ENCODE measurements at regions not wholly inside any gene's neighbourhood (a gene's known extent, or its start where the extent isn't known, plus 50 kb on each side); places are given as distances from the start of the nearest gene placed in this dataset.

DNA sequence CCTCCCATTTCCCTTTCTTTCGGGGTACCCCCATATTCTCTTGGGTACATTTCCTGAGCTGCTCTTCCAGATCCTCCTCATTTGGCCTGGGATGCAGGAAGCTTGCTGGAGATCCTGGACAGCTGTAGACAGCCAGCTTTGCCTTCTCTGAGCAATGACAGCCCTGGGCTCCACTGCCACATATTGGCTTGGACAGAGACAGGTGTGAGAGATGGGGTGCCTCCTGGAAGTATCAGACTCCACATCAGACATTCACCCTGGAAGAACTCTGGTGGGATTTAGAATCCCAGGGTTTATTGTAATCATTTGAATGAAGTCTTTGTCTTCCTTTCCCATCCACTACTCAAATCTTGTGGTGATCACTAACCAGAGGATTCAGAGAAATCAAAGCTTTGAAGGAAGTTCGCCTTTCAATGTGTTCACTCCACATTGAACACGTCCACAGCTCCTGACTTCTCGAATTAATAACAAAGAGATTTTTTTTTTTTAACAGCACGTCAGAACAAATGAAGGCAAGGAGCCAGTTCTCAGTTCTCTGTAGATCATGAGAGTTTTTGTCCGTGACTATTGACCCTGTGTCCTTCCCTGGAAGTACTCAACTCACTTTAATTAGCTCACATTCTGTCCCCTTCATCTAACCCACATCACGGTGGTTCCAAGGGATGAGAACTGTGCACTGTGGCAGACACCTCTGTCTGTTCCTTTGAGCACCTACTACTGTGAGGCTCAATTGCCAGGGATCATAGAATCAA, 377.6 kb upstream of the TRIB2 start:
- Histone ChIP-seq H3K9me3 (ENCODE audit: insufficient read depth, low read length) (no peaks in the 10 kb centered on the region), H3K27me3 (ENCODE audit: insufficient read depth, insufficient read length) (no peaks in the 10 kb centered on the region), H3K9ac (ENCODE audit: insufficient read length, low read depth) (no peak overlapping the region), H3K4me1 (ENCODE audit: insufficient read depth, insufficient read length) (peaks cover 2% of the 10 kb centered on the region), H3K36me3 (ENCODE audit: insufficient read depth, insufficient read length, low read length) (no peaks in the 10 kb centered on the region), H3K4me3 (ENCODE audit: insufficient read length, low read depth) (no peak overlapping the region)
- no peak for TF ChIP-seq YY1 (IDR thresholded peaks at IDR 0.05; ENCODE audit: insufficient read depth, insufficient read length)
- no peak for TF ChIP-seq ZNF274 (IDR thresholded peaks at IDR 0.05; ENCODE audit: low read depth, low read length)
- TF ChIP-seq SUZ12 (IDR thresholded peaks at IDR 0.05; ENCODE audit: extremely low read depth, insufficient read depth, insufficient read length): no peak
- no peak for DNase-seq (ENCODE audit: low read depth, low spot score)

DNA sequence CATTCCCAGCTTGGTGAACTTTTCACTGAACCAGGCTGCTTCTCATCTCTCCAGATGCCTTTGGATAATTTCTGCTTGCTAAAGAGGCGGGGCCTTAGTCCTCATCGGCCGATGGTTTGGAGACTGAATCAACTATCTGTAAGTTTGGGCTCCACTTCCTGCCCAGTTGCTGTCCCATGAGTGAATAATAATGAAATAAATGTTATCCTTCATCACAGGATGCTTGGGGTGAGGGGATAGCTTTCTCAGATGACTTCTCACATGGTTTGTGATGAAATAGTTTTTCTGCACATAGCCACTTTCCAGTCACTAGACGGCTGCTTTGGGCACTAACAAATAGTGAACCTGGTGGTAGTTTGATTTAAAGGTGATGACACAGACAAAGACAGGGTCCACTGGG, 376.6 kb upstream of the TRIB2 start:
- H3K9me3 ChIP-seq (ENCODE audit: insufficient read depth, low read length): no peaks in the 10 kb centered on the region
- no peaks in the 10 kb centered on the region for H3K27me3 ChIP-seq (ENCODE audit: insufficient read depth, insufficient read length)
- H3K9ac ChIP-seq (ENCODE audit: insufficient read length, low read depth): no peak overlapping the region
- no peak for DNase-seq (ENCODE audit: low read depth, low spot score)
- H3K36me3 ChIP-seq (ENCODE audit: insufficient read depth, insufficient read length, low read length): no peaks in the 10 kb centered on the region
- TF ChIP-seq YY1 (IDR thresholded peaks at IDR 0.05; ENCODE audit: insufficient read depth, insufficient read length): no peak
- TF ChIP-seq ZNF274 (IDR thresholded peaks at IDR 0.05; ENCODE audit: low read depth, low read length): no peak
- no peak for TF ChIP-seq SUZ12 (IDR thresholded peaks at IDR 0.05; ENCODE audit: extremely low read depth, insufficient read depth, insufficient read length)
- peaks cover 2% of the 10 kb centered on the region for H3K4me1 ChIP-seq (ENCODE audit: insufficient read depth, insufficient read length)
- no peak overlapping the region for H3K4me3 ChIP-seq (ENCODE audit: insufficient read length, low read depth)

DNA sequence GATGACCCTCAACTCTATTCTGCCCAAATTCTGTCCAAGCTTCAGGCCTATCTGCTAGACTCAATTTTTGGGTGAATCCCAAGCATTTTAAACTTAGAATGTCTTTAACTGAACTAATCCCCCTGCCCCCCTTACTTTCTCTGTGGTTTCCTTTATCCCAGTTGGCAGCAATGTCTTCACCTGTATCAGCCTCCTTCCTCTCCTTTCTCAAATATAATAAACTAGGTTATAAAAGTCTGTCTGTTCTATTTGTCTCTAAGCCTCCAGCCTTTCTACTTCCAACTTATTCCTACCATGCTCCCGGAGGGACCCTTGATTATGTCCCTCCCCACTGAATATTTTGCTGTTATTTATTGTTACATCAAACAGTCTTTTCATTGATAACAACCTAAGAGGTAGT, 375.5 kb upstream of the TRIB2 start:
- peaks cover 2% of the 10 kb centered on the region for H3K4me1 ChIP-seq (ENCODE audit: insufficient read depth, insufficient read length)
- H3K9me3 ChIP-seq (ENCODE audit: insufficient read depth, low read length): no peaks in the 10 kb centered on the region
- H3K9ac ChIP-seq (ENCODE audit: insufficient read length, low read depth): no peak overlapping the region
- no peak for DNase-seq (ENCODE audit: low read depth, low spot score)
- no peak for TF ChIP-seq ZNF274 (IDR thresholded peaks at IDR 0.05; ENCODE audit: low read depth, low read length)
- no peak for TF ChIP-seq SUZ12 (IDR thresholded peaks at IDR 0.05; ENCODE audit: extremely low read depth, insufficient read depth, insufficient read length)
- TF ChIP-seq YY1 (IDR thresholded peaks at IDR 0.05; ENCODE audit: insufficient read depth, insufficient read length): no peak
- no peaks in the 10 kb centered on the region for H3K36me3 ChIP-seq (ENCODE audit: insufficient read depth, insufficient read length, low read length)
- H3K4me3 ChIP-seq (ENCODE audit: insufficient read length, low read depth): no peak overlapping the region
- no peaks in the 10 kb centered on the region for H3K27me3 ChIP-seq (ENCODE audit: insufficient read depth, insufficient read length)

DNA sequence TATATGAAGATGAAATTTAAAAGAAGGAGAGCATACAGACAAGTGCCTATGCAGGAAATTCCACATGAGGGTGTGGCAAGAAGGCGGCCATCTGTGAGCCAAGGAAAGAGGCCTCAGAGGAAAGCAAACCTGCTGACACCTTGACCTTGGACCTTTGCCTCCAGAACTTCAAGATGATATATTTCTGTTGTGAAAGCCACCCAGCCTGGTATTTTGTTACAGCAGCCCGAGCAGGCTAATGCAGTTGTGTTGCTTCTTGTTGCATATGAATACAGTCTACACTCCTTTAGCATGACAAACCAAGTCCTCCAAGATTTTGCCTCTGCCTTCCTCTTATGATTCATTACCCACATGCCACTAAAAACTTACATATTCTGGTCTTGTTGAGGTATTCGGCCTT, 374.8 kb upstream of the TRIB2 start:
- Histone ChIP-seq H3K4me3 (ENCODE audit: insufficient read length, low read depth) (no peak overlapping the region), H3K27me3 (ENCODE audit: insufficient read depth, insufficient read length) (no peaks in the 10 kb centered on the region), H3K4me1 (ENCODE audit: insufficient read depth, insufficient read length) (peaks cover 2% of the 10 kb centered on the region), H3K9ac (ENCODE audit: insufficient read length, low read depth) (no peak overlapping the region), H3K36me3 (ENCODE audit: insufficient read depth, insufficient read length, low read length) (no peaks in the 10 kb centered on the region), H3K9me3 (ENCODE audit: insufficient read depth, low read length) (no peaks in the 10 kb centered on the region)
- DNase-seq (ENCODE audit: low read depth, low spot score): no peak
- no peak for TF ChIP-seq YY1 (IDR thresholded peaks at IDR 0.05; ENCODE audit: insufficient read depth, insufficient read length)
- TF ChIP-seq SUZ12 (IDR thresholded peaks at IDR 0.05; ENCODE audit: extremely low read depth, insufficient read depth, insufficient read length): no peak
- no peak for TF ChIP-seq ZNF274 (IDR thresholded peaks at IDR 0.05; ENCODE audit: low read depth, low read length)

DNA sequence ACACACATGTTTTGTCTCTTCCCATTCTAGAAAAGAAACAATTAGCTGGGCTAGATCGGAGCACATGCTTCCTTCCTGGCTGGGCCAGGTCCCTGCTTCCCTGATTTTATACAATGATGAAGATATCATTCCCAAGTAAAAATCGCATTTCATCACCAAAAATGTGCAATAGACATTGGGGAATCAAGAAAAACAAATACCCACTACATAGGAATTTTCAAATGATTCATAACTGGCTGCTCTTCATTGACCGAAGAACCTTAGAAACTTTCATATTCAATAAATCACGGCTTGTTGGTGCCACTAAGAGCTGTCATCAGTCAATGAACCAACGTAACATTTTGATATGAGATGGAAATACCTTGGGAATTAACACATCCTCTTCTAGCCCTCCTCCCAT, 373.6 kb upstream of the TRIB2 start:
- Histone ChIP-seq H3K27me3 (ENCODE audit: insufficient read depth, insufficient read length) (no peaks in the 10 kb centered on the region), H3K4me3 (ENCODE audit: insufficient read length, low read depth) (no peak overlapping the region), H3K4me1 (ENCODE audit: insufficient read depth, insufficient read length) (peaks cover 2% of the 10 kb centered on the region), H3K36me3 (ENCODE audit: insufficient read depth, insufficient read length, low read length) (no peaks in the 10 kb centered on the region), H3K9me3 (ENCODE audit: insufficient read depth, low read length) (no peaks in the 10 kb centered on the region), H3K9ac (ENCODE audit: insufficient read length, low read depth) (no peak overlapping the region)
- TF ChIP-seq SUZ12 (IDR thresholded peaks at IDR 0.05; ENCODE audit: extremely low read depth, insufficient read depth, insufficient read length) (no peak), ZNF274 (IDR thresholded peaks at IDR 0.05; ENCODE audit: low read depth, low read length) (no peak), YY1 (IDR thresholded peaks at IDR 0.05; ENCODE audit: insufficient read depth, insufficient read length) (no peak)
- no peak for DNase-seq (ENCODE audit: low read depth, low spot score)

DNA sequence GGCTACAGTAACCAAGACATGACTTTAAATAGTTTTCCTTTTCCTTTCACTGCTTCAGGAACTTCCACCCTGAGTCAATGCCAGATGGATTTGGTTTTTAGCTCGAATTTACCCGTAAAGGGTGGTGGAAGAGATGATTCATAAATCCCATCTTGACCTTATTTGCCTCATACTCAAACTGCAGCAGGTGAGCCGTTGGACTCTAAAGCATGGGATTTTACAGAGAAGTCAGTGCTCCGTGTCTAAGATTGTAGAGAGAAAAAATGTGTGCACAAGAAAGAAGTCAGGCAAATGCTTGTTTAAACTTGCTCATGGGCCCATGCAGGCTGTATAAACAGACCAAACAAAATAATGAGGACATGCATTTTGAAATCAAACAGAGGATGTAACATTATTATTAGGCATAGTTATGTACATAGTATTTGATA, 369.7 kb upstream of the TRIB2 start:
- no peak for DNase-seq (ENCODE audit: low read depth, low spot score)

DNA sequence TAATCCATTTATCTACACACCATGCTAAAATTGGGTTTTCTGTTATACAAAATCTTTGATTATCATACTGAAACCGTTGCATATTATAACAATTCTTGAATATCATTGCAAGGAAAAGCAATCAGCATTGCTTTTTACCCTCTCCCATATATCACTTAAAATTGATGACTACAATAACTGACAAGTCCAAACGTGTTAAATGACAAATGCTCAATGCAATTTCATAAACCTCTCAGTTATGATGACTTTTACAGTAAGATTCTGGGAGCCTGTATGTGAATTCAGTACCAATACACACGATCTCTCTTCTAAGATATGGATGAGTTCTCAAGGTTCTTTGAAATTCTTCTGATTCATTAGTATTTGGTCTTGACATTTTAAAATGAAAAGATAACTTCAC, 368.5 kb upstream of the TRIB2 start:
- no peak for DNase-seq (ENCODE audit: low read depth, low spot score)
- TF ChIP-seq YY1 (IDR thresholded peaks at IDR 0.05; ENCODE audit: insufficient read depth, insufficient read length): no peak
- TF ChIP-seq SUZ12 (IDR thresholded peaks at IDR 0.05; ENCODE audit: extremely low read depth, insufficient read depth, insufficient read length): no peak
- TF ChIP-seq ZNF274 (IDR thresholded peaks at IDR 0.05; ENCODE audit: low read depth, low read length): no peak
- H3K9me3 ChIP-seq (ENCODE audit: insufficient read depth, low read length): no peaks in the 10 kb centered on the region

More for the DNA sequence above, 369.7 kb upstream of the TRIB2 start:
- Histone ChIP-seq H3K9ac (ENCODE audit: insufficient read length, low read depth) (no peak overlapping the region), H3K4me1 (ENCODE audit: insufficient read depth, insufficient read length) (no peaks in the 10 kb centered on the region), H3K36me3 (ENCODE audit: insufficient read depth, insufficient read length, low read length) (no peaks in the 10 kb centered on the region), H3K27me3 (ENCODE audit: insufficient read depth, insufficient read length) (no peaks in the 10 kb centered on the region), H3K4me3 (ENCODE audit: insufficient read length, low read depth) (no peak overlapping the region), H3K9me3 (ENCODE audit: insufficient read depth, low read length) (no peaks in the 10 kb centered on the region)
- TF ChIP-seq SUZ12 (IDR thresholded peaks at IDR 0.05; ENCODE audit: extremely low read depth, insufficient read depth, insufficient read length) (no peak), ZNF274 (IDR thresholded peaks at IDR 0.05; ENCODE audit: low read depth, low read length) (no peak), YY1 (IDR thresholded peaks at IDR 0.05; ENCODE audit: insufficient read depth, insufficient read length) (no peak)

More for the DNA sequence above, 368.5 kb upstream of the TRIB2 start:
- H3K27me3 ChIP-seq (ENCODE audit: insufficient read depth, insufficient read length): no peaks in the 10 kb centered on the region
- H3K4me1 ChIP-seq (ENCODE audit: insufficient read depth, insufficient read length): no peaks in the 10 kb centered on the region
- no peaks in the 10 kb centered on the region for H3K36me3 ChIP-seq (ENCODE audit: insufficient read depth, insufficient read length, low read length)
- H3K9ac ChIP-seq (ENCODE audit: insufficient read length, low read depth): no peak overlapping the region
- no peak overlapping the region for H3K4me3 ChIP-seq (ENCODE audit: insufficient read length, low read depth)
